Activated CD4-positive, alpha-beta T cell treated with anti-CD3 and anti-CD28 coated beads, Interleukin-2, amount 50 U/mL, for 24 hours (primary cell): ENCODE measurements at regions not wholly inside any gene's neighbourhood (a gene's known extent, or its start where the extent isn't known, plus 50 kb on each side); places are given as distances from the start of the nearest gene placed in this dataset.
A peak's percentile ranks its signal among the peaks of the same experiment; 100 is the strongest.

Experiments
- DNase-seq, 2 donors: peaks; one replicate each; pipeline ENCODE4 v3.0.0-alpha.2; 2020; ENCODE audit warnings: low read depth in 1 of 2, low spot score in 1 of 2

GRCh38 chr7:106606120-106606519, 54.8 kb downstream of the CCDC71L start:
- DNase-seq: no peak

- no peak for DNase-seq
Measured at GRCh38 chr7:106604971-106605370, 56.0 kb downstream of the CCDC71L start.

GRCh38 chr7:106604303-106604924, 56.5 kb downstream of the CCDC71L start:
- DNase-seq: no peak

- DNase-seq: no peak
Measured at GRCh38 chr7:106603346-106603745, 57.6 kb downstream of the CCDC71L start.

- DNase-seq: no peak
Measured at GRCh38 chr7:106602062-106602461, 58.9 kb downstream of the CCDC71L start.

- no peak for DNase-seq
Measured at GRCh38 chr7:106600569-106601373, 60.2 kb downstream of the CCDC71L start.

GRCh38 chr7:106599343-106599698, 61.6 kb downstream of the CCDC71L start:
- DNase-seq: no peak

GRCh38 chr7:106598663-106599342, 62.2 kb downstream of the CCDC71L start:
- peak; percentile 16 to 67 for DNase-seq

GRCh38 chr7:106597751-106598546, 63.0 kb downstream of the CCDC71L start:
- no peak for DNase-seq

- DNase-seq: no peak
Measured at GRCh38 chr7:106597014-106597413, 63.9 kb downstream of the CCDC71L start.

- no peak for DNase-seq
Measured at GRCh38 chr7:106595922-106596321, 65.0 kb downstream of the CCDC71L start.

GRCh38 chr7:106593028-106593417, 67.9 kb downstream of the CCDC71L start:
- no peak for DNase-seq

GRCh38 chr7:106592282-106593027, 68.5 kb downstream of the CCDC71L start:
- no peak for DNase-seq

GRCh38 chr7:106591146-106591545, 69.8 kb downstream of the CCDC71L start:
- no peak for DNase-seq

- DNase-seq: no peak
Measured at GRCh38 chr7:106590209-106590816, 70.6 kb downstream of the CCDC71L start.

GRCh38 chr7:106589198-106589879, 71.6 kb downstream of the CCDC71L start:
- no peak for DNase-seq

GRCh38 chr7:106588422-106589197, 72.3 kb downstream of the CCDC71L start:
- DNase-seq: no peak

- no peak for DNase-seq
Measured at GRCh38 chr7:106584914-106585759, 75.8 kb downstream of the CCDC71L start.
